CD1c-positive myeloid dendritic cell (primary cell): ENCODE measurements at regions not wholly inside any gene's neighbourhood (a gene's known extent, or its start where the extent isn't known, plus 50 kb on each side); places are given as distances from the start of the nearest gene placed in this dataset.

ENCODE experiments used
- DNase-seq: peaks from one replicate; pipeline ENCODE4 v3.0.0-alpha.2; 2016; ENCODE audit errors: extremely low spot score

- DNase-seq: no peak
Measured at GRCh38 chr2:236852100-236852976, 233.4 kb upstream of the COPS8 start.

- DNase-seq: no peak
Measured at GRCh38 chr2:236852977-236853374, 232.7 kb upstream of the COPS8 start.

GRCh38 chr2:236853585-236854051, 232.1 kb upstream of the COPS8 start:
- no peak for DNase-seq

- no peak for DNase-seq
Measured at GRCh38 chr2:236855176-236855865, 230.4 kb upstream of the COPS8 start.

GRCh38 chr2:236855866-236856847, 229.5 kb upstream of the COPS8 start:
- no peak for DNase-seq

- DNase-seq: no peak
Measured at GRCh38 chr2:236856848-236857235, 228.8 kb upstream of the COPS8 start.

GRCh38 chr2:236857246-236857645, 228.4 kb upstream of the COPS8 start:
- no peak for DNase-seq

GRCh38 chr2:236857781-236858180, 227.9 kb upstream of the COPS8 start:
- DNase-seq: no peak

- no peak for DNase-seq
Measured at GRCh38 chr2:236858661-236859060, 227.0 kb upstream of the COPS8 start.

- DNase-seq: no peak
Measured at GRCh38 chr2:236859908-236860307, 225.8 kb upstream of the COPS8 start.

GRCh38 chr2:236861196-236861875, 224.4 kb upstream of the COPS8 start:
- DNase-seq: no peak

- no peak for DNase-seq
Measured at GRCh38 chr2:236861944-236862343, 223.7 kb upstream of the COPS8 start.

- DNase-seq: no peak
Measured at GRCh38 chr2:236862526-236862925, 223.2 kb upstream of the COPS8 start.

GRCh38 chr2:236862961-236863728, 222.5 kb upstream of the COPS8 start:
- no peak for DNase-seq

GRCh38 chr2:236863729-236864126, 222.0 kb upstream of the COPS8 start:
- DNase-seq: no peak

GRCh38 chr2:236865052-236865451, 220.6 kb upstream of the COPS8 start:
- no peak for DNase-seq

GRCh38 chr2:236866542-236867340, 218.9 kb upstream of the COPS8 start:
- peak; percentile 71 for DNase-seq

- DNase-seq: no peak
Measured at GRCh38 chr2:236867441-236868260, 218.0 kb upstream of the COPS8 start.

- DNase-seq: no peak
Measured at GRCh38 chr2:236870370-236870769, 215.3 kb upstream of the COPS8 start.
